T47D (cell line): ENCODE measurements at regions not wholly inside any gene's neighbourhood (a gene's known extent, or its start where the extent isn't known, plus 50 kb on each side); places are given as distances from the start of the nearest gene placed in this dataset.

Experiments
- DNase-seq, 2 experiments: peaks; one replicate each; pipeline versions ENCODE4 v3.0.0 to v3.0.0-alpha.2; 2011 to 2012; ENCODE audit warnings: low read depth in 1 of 2, low spot score in 1 of 2
- JUND ChIP-seq: IDR thresholded peaks from 2 replicates; pipeline ENCODE4 v1.6.1; 2012; ENCODE audit warnings: low read depth
- in situ Hi-C: cut with HindIII; loops from 2 replicates; pipeline ENCODE4 v1.10.0; 2016; ENCODE audit warnings: low sequenced_read_pairs, low pct_unique_long_range_greater_than_20kb

- no peak for TF ChIP-seq JUND
- in situ Hi-C loops = no loop called here
- DNase-seq = no peak
These were observed 404.9 kb upstream of the ALCAM start for GRCh38 chr3:104961851-104962250.

GRCh38 chr3:104974316-104974715 is 392.4 kb upstream of the ALCAM start:
- no peak for DNase-seq
- TF ChIP-seq JUND = no peak
- in situ Hi-C loops = no loop called here

- TF ChIP-seq JUND = no peak
- in situ Hi-C loops = no loop called here
- DNase-seq = no peak
These were observed 389.0 kb upstream of the ALCAM start for GRCh38 chr3:104977719-104978118.

DNA sequence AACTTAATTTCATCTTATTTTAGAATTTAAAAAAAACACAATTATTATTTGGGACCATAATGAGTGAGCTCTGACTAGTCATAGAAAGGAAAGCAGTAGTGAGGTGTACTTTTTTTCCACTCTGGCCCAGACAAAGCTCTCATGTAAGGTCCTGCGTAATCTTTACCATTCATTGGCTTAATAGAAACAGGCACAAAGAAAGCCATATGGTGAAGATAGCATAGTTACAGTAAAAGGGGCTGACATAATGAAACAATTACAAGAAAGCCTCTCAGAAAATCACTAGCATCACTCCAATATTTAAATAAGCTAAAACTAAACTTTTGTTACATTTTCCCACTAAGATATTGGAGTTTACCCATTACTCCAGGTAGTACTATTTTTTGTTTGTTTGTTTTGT is 384.6 kb upstream of the ALCAM start:
- no peak for TF ChIP-seq JUND
- in situ Hi-C loops = no loop called here

GRCh38 chr3:104987859-104988258 is 378.9 kb upstream of the ALCAM start:
- no peak for TF ChIP-seq JUND
- DNase-seq = no peak
- in situ Hi-C loops = no loop called here

More for the DNA sequence above, 384.6 kb upstream of the ALCAM start:
- no peak for DNase-seq

DNA sequence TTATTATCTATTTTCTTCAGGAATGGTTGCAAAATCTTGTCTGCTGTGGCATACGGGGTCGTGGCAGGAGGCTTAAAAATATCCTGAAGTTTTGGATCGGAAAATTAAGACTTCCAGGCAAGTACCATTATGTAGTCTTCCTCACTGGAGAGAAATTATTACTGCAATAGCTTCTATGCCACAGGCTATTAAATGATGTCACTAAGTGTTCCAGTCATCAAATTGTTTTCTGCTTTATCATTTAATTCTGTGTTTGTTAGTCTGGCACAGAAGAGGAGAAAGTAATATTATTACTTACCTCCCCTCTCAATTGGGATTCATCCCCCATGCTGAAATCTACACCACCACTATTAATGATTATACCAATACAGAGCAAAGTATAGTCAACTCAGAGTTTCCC is 378.2 kb upstream of the ALCAM start:
- DNase-seq = no peak
- TF ChIP-seq JUND = no peak
- in situ Hi-C loops = no loop called here

DNA sequence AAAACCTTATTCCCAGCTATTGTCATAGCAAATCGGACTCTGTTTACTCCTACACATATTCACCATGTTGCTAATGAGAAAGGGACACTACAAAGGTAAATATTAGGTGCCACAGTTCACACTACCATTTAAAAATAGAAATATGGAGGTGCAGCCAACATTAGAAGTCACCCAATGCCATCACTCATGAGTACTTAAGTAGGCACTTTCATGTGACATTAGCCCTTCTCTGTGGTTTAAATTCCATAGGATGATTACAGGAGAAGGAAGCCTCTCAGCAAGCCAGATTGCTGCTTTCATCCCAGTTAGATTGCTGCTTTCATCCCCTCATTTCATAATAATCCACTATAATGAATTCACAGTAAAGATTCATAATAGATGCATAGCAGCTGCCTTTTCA is 376.8 kb upstream of the ALCAM start:
- in situ Hi-C loops = no loop called here
- no peak for TF ChIP-seq JUND
- no peak for DNase-seq

GRCh38 chr3:104990758-104991157 is 376.0 kb upstream of the ALCAM start:
- no peak for TF ChIP-seq JUND
- in situ Hi-C loops = no loop called here
- no peak for DNase-seq

DNA sequence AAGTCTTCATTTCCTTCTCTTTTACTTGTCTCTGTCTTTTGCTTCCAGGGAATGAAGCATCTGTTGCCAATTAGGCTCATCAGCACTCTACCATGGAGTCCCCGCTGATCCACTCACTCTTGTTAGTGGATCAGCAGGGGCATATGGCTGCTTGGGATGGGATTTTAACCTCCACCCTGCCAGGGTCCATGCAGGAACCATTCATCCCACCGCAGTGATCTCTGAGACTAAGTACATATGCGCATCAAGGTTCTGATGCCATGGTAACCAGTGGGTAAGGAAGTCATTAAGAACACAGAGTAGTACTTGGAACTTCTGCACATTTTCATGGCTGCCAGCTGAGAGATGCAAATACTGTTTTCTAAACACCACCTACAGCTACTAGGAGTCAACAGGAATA is 374.0 kb upstream of the ALCAM start:
- no peak for TF ChIP-seq JUND
- in situ Hi-C loops = no loop called here
- no peak for DNase-seq

DNA sequence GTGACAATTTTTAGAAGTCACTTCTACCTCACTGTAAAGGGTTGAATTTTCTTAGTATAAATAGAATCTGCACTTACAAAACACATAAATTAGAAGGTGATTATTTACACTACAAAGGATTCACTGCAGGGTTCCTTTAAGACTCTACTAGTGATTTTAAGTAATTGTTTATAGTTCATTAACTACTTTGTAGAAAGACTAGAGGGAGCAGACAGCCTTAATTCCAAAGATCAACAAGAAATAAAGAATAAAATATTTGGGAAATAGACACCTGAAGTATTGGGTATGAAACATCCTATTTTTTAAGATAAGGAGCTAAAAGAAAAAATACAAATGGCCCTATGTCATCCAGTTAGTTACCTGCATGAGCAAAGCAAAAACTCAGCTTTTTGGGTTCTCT is 360.5 kb upstream of the ALCAM start:
- in situ Hi-C loops = no loop called here
- no peak for DNase-seq
- TF ChIP-seq JUND = no peak

DNA sequence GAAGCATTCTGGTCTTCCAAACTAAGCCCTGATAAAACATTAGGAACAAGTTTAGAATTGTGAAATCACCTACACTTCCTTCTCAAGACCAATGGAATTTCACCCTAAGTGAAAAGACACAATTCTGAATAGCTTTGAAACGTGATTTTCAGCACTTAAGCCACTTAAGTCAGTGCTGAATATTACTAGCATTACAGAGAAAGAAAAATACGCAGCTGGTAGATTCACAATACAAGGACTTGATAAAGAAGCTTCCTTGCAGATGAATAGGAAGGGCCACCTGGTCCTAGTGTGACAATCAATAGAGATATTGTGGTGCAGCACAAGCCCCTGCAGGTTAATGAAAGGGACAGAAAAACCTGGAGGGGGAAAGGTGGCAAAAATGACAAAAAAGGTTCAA is 353.1 kb upstream of the ALCAM start:
- DNase-seq = no peak
- in situ Hi-C loops = no loop called here
- TF ChIP-seq JUND = no peak

GRCh38 chr3:105014631-105015030 is 352.1 kb upstream of the ALCAM start:
- no peak for DNase-seq
- in situ Hi-C loops = no loop called here
- TF ChIP-seq JUND = no peak

DNA sequence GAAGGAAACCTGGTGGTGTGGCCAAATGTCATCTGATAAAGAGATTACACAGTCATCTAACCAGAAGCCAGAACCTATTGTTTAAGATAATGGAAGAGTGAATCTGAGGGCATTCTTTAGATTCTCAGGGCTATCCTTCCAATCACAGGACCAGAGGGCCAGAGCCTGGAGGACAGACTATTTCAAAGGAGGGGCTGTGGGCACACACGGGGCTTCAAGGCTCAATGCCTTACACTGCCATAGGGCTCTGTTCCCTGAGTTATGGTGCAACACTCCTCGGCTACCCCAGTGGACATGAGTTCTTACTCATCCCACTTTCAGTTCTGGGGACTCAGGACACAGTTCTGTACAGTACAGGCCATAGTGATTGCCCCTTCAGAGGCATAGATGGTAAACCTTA is 343.9 kb upstream of the ALCAM start:
- in situ Hi-C loops = no loop called here
- TF ChIP-seq JUND = no peak
- DNase-seq = no peak

- in situ Hi-C loops = no loop called here
- DNase-seq = no peak
- no peak for TF ChIP-seq JUND
These were observed 336.5 kb upstream of the ALCAM start for GRCh38 chr3:105030211-105030610.
